ENCODE measurements at regions not wholly inside any gene's neighbourhood (a gene's known extent, or its start where the extent isn't known, plus 50 kb on each side); places are given as distances from the start of the nearest gene placed in this dataset.
A peak's percentile ranks its signal among the peaks of the same experiment; 100 is the strongest.

GRCh38 chr4:11929080-11929479, 500.4 kb upstream of the HS3ST1 start:
- TF ChIP-seq SUZ12 (IDR thresholded peaks at IDR 0.05; ENCODE audit: extremely low read depth, insufficient read depth, insufficient read length) (no peak), ZNF274 (IDR thresholded peaks at IDR 0.05; ENCODE audit: low read depth, low read length) (no peak), YY1 (IDR thresholded peaks at IDR 0.05; ENCODE audit: insufficient read depth, insufficient read length) (no peak)
- DNase-seq (ENCODE audit: low read depth, low spot score): no peak
- Histone ChIP-seq H3K27me3 (ENCODE audit: insufficient read depth, insufficient read length) (no peaks in the 10 kb centered on the region), H3K9ac (ENCODE audit: insufficient read length, low read depth) (no peak overlapping the region), H3K9me3 (ENCODE audit: insufficient read depth, low read length) (no peaks in the 10 kb centered on the region), H3K4me1 (ENCODE audit: insufficient read depth, insufficient read length) (no peaks in the 10 kb centered on the region), H3K4me3 (ENCODE audit: insufficient read length, low read depth) (no peak overlapping the region), H3K36me3 (ENCODE audit: insufficient read depth, insufficient read length, low read length) (no peaks in the 10 kb centered on the region)

DNA sequence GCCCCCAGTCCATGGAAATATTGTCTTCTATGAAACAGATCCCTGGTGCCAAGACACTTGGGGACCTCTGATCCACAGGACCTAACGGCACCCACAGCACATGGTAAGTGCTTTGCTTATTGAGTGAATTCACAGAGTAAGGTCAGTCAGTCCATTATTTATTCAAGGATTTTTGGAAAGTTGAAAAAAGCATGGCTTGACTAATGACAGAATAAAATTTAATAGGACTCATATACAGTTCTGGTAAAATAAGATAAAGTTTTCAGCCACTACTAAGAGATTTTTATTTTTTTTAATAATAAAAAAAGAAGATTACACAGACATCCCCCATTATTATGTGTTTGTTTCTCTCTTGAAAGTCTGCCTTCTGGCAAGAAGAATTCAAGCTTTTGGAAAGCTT, 490.6 kb upstream of the HS3ST1 start:
- no peaks in the 10 kb centered on the region for H3K4me1 ChIP-seq (ENCODE audit: insufficient read depth, insufficient read length)
- no peak for TF ChIP-seq YY1 (IDR thresholded peaks at IDR 0.05; ENCODE audit: insufficient read depth, insufficient read length)
- TF ChIP-seq ZNF274 (IDR thresholded peaks at IDR 0.05; ENCODE audit: low read depth, low read length): no peak
- TF ChIP-seq SUZ12 (IDR thresholded peaks at IDR 0.05; ENCODE audit: extremely low read depth, insufficient read depth, insufficient read length): no peak
- no peak for DNase-seq (ENCODE audit: low read depth, low spot score)
- H3K27me3 ChIP-seq (ENCODE audit: insufficient read depth, insufficient read length): no peaks in the 10 kb centered on the region
- no peak overlapping the region for H3K4me3 ChIP-seq (ENCODE audit: insufficient read length, low read depth)
- no peaks in the 10 kb centered on the region for H3K9me3 ChIP-seq (ENCODE audit: insufficient read depth, low read length)
- no peak overlapping the region for H3K9ac ChIP-seq (ENCODE audit: insufficient read length, low read depth)
- no peaks in the 10 kb centered on the region for H3K36me3 ChIP-seq (ENCODE audit: insufficient read depth, insufficient read length, low read length)

GRCh38 chr4:11914406-11914805, 485.7 kb upstream of the HS3ST1 start:
- TF ChIP-seq SUZ12 (IDR thresholded peaks at IDR 0.05; ENCODE audit: extremely low read depth, insufficient read depth, insufficient read length): no peak
- no peak for TF ChIP-seq YY1 (IDR thresholded peaks at IDR 0.05; ENCODE audit: insufficient read depth, insufficient read length)
- no peak for TF ChIP-seq ZNF274 (IDR thresholded peaks at IDR 0.05; ENCODE audit: low read depth, low read length)
- Histone ChIP-seq H3K4me3 (ENCODE audit: insufficient read length, low read depth) (no peak overlapping the region), H3K27me3 (ENCODE audit: insufficient read depth, insufficient read length) (no peaks in the 10 kb centered on the region), H3K4me1 (ENCODE audit: insufficient read depth, insufficient read length) (no peaks in the 10 kb centered on the region), H3K9ac (ENCODE audit: insufficient read length, low read depth) (no peak overlapping the region), H3K36me3 (ENCODE audit: insufficient read depth, insufficient read length, low read length) (no peaks in the 10 kb centered on the region), H3K9me3 (ENCODE audit: insufficient read depth, low read length) (no peaks in the 10 kb centered on the region)
- DNase-seq (ENCODE audit: low read depth, low spot score): peak; percentile 81

DNA sequence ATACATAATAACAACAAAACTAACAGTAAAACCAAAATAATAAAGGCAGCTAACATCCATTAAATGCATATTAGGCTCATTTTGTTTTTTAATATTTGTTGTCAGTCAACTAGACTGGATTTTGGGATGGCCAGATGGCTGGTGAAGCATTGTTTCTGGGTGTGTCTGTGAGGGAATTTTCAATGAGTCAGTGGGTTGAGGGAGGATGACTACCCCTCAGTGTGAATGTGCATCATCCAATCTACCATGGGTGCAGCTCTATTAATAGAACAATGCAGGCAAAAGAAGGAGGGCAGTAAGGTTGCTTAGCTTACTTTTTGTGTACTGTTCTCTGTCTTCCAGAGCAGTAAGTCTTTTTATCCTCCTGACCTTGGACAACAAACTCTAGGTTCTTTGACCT, 484.2 kb upstream of the HS3ST1 start:
- no peak overlapping the region for H3K4me3 ChIP-seq (ENCODE audit: insufficient read length, low read depth)

GRCh38 chr4:11910812-11911211, 482.1 kb upstream of the HS3ST1 start:
- no peak overlapping the region for H3K9ac ChIP-seq (ENCODE audit: insufficient read length, low read depth)
- no peaks in the 10 kb centered on the region for H3K36me3 ChIP-seq (ENCODE audit: insufficient read depth, insufficient read length, low read length)
- TF ChIP-seq SUZ12 (IDR thresholded peaks at IDR 0.05; ENCODE audit: extremely low read depth, insufficient read depth, insufficient read length) (no peak), YY1 (IDR thresholded peaks at IDR 0.05; ENCODE audit: insufficient read depth, insufficient read length) (no peak), ZNF274 (IDR thresholded peaks at IDR 0.05; ENCODE audit: low read depth, low read length) (no peak)
- no peaks in the 10 kb centered on the region for H3K4me1 ChIP-seq (ENCODE audit: insufficient read depth, insufficient read length)
- no peaks in the 10 kb centered on the region for H3K27me3 ChIP-seq (ENCODE audit: insufficient read depth, insufficient read length)
- no peak for DNase-seq (ENCODE audit: low read depth, low spot score)
- H3K4me3 ChIP-seq (ENCODE audit: insufficient read length, low read depth): no peak overlapping the region
- H3K9me3 ChIP-seq (ENCODE audit: insufficient read depth, low read length): no peaks in the 10 kb centered on the region

More for the DNA sequence above, 484.2 kb upstream of the HS3ST1 start:
- Histone ChIP-seq H3K9ac (ENCODE audit: insufficient read length, low read depth) (no peak overlapping the region), H3K27me3 (ENCODE audit: insufficient read depth, insufficient read length) (no peaks in the 10 kb centered on the region), H3K9me3 (ENCODE audit: insufficient read depth, low read length) (no peaks in the 10 kb centered on the region), H3K36me3 (ENCODE audit: insufficient read depth, insufficient read length, low read length) (no peaks in the 10 kb centered on the region), H3K4me1 (ENCODE audit: insufficient read depth, insufficient read length) (no peaks in the 10 kb centered on the region)
- TF ChIP-seq SUZ12 (IDR thresholded peaks at IDR 0.05; ENCODE audit: extremely low read depth, insufficient read depth, insufficient read length) (no peak), YY1 (IDR thresholded peaks at IDR 0.05; ENCODE audit: insufficient read depth, insufficient read length) (no peak), ZNF274 (IDR thresholded peaks at IDR 0.05; ENCODE audit: low read depth, low read length) (no peak)
- DNase-seq (ENCODE audit: low read depth, low spot score): no peak

DNA sequence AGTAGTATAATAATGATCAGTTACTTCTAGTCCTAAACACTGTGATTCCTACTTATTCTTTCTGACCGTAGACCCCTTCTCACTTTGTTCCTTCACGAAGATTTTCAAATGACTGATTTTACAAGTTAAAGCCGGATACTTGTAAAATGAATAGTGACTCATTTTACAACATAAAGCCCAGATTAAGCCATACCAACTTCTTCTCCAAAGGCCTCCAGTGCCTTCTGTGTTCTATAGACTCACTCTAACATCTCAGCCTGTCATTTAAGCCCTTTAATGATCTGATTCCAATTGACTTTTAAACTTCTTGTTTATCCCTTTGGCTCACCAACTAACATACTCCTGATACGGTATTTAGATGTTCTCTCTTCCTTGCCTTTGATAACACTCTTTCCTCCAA, 480.0 kb upstream of the HS3ST1 start:
- TF ChIP-seq SUZ12 (IDR thresholded peaks at IDR 0.05; ENCODE audit: extremely low read depth, insufficient read depth, insufficient read length) (no peak), YY1 (IDR thresholded peaks at IDR 0.05; ENCODE audit: insufficient read depth, insufficient read length) (no peak), ZNF274 (IDR thresholded peaks at IDR 0.05; ENCODE audit: low read depth, low read length) (no peak)
- Histone ChIP-seq H3K9ac (ENCODE audit: insufficient read length, low read depth) (no peak overlapping the region), H3K27me3 (ENCODE audit: insufficient read depth, insufficient read length) (no peaks in the 10 kb centered on the region), H3K4me1 (ENCODE audit: insufficient read depth, insufficient read length) (no peaks in the 10 kb centered on the region), H3K9me3 (ENCODE audit: insufficient read depth, low read length) (no peaks in the 10 kb centered on the region), H3K4me3 (ENCODE audit: insufficient read length, low read depth) (no peak overlapping the region), H3K36me3 (ENCODE audit: insufficient read depth, insufficient read length, low read length) (no peaks in the 10 kb centered on the region)
- DNase-seq (ENCODE audit: low read depth, low spot score): no peak

- no peak for DNase-seq (ENCODE audit: low read depth, low spot score)
- Histone ChIP-seq H3K27me3 (ENCODE audit: insufficient read depth, insufficient read length) (no peaks in the 10 kb centered on the region), H3K4me1 (ENCODE audit: insufficient read depth, insufficient read length) (no peaks in the 10 kb centered on the region), H3K36me3 (ENCODE audit: insufficient read depth, insufficient read length, low read length) (no peaks in the 10 kb centered on the region), H3K9ac (ENCODE audit: insufficient read length, low read depth) (no peak overlapping the region), H3K9me3 (ENCODE audit: insufficient read depth, low read length) (no peaks in the 10 kb centered on the region), H3K4me3 (ENCODE audit: insufficient read length, low read depth) (no peak overlapping the region)
- TF ChIP-seq SUZ12 (IDR thresholded peaks at IDR 0.05; ENCODE audit: extremely low read depth, insufficient read depth, insufficient read length): no peak
- no peak for TF ChIP-seq YY1 (IDR thresholded peaks at IDR 0.05; ENCODE audit: insufficient read depth, insufficient read length)
Measured at GRCh38 chr4:11908205-11908604, 479.5 kb upstream of the HS3ST1 start.

Measured in NT2/D1 (cell line).